Lung (tissue), 10 donors: ENCODE measurements at regions not wholly inside any gene's neighbourhood (a gene's known extent, or its start where the extent isn't known, plus 50 kb on each side); places are given as distances from the start of the nearest gene placed in this dataset. TPM values are rescaled to one million over a fixed set of nuclear protein-coding genes. Genes with fewer than 3 reads are reported as not detected.
"Not testable (repeated sequence)": the region's sequence is repeated elsewhere in the genome, so short reads cannot be mapped to it uniquely, and the experiment has no call there.

Experiments used
- ATAC-seq: fragments of 200-7000 bp; cut with Tn5 transposase; one replicate; pipeline ENCODE4 v1.9.1; 2020; ENCODE audit warnings: moderate number of reproducible peaks; ENCODE audit not compliant: insufficient read depth, low FRiP score
- DNase-seq, 3 donors: peaks; one replicate each; pipeline ENCODE4 v3.0.0-alpha.2; 2013 to 2017
- H3K27ac ChIP-seq, 2 donors: one replicate each; pipeline ENCODE4 v1.5.1; 2013; ENCODE audit warnings: mild to moderate bottlenecking in 2 of 2, moderate library complexity in 2 of 2, control low read depth in 1 of 2, inconsistent platforms in 1 of 2, low read depth in 1 of 2, low read length in 1 of 2
- H3K27me3 ChIP-seq, 3 donors: one replicate each; pipeline ENCODE4 v1.5.1; 2013; ENCODE audit warnings: low read length in 2 of 3; ENCODE audit not compliant: control insufficient read depth in 3 of 3, insufficient read depth in 3 of 3
- H3K36me3 ChIP-seq, 4 donors: one replicate each; pipeline ENCODE4 v1.5.1; 2013; ENCODE audit warnings: low read length in 4 of 4, mild to moderate bottlenecking in 1 of 4, moderate library complexity in 1 of 4; ENCODE audit not compliant: control insufficient read depth in 4 of 4, insufficient read depth in 4 of 4
- H3K4me1 ChIP-seq, 5 donors: one replicate each; pipeline ENCODE4 v1.5.1; 2013; ENCODE audit warnings: low read length in 5 of 5, mild to moderate bottlenecking in 2 of 5, moderate library complexity in 1 of 5; ENCODE audit not compliant: control insufficient read depth in 5 of 5, insufficient read depth in 5 of 5
- H3K4me3 ChIP-seq: one replicate; pipeline ENCODE4 v1.5.1; 2013; ENCODE audit warnings: mild to moderate bottlenecking, control low read depth, moderate library complexity
- H3K9ac ChIP-seq, 2 donors: one replicate each; pipeline ENCODE4 v1.5.1; 2013; ENCODE audit warnings: low read length in 2 of 2, control low read depth in 1 of 2; ENCODE audit not compliant: insufficient read depth in 1 of 2
- H3K9me3 ChIP-seq, 4 donors: one replicate each; pipeline ENCODE4 v1.5.1; 2013; ENCODE audit warnings: low read length in 3 of 4, mild to moderate bottlenecking in 1 of 4, moderate library complexity in 1 of 4; ENCODE audit not compliant: control insufficient read depth in 4 of 4, insufficient read depth in 3 of 4
- WGBS, 2 donors: extraction: QIAGEN DNeasy Blood & Tissue Kit; methylation state at CpG; one replicate each; pipeline ENCODE4 v1.1.7; 2013; 5-methylcytosine and 5-hydroxymethylcytosine counted together
- small RNA-seq: library from RNA; depleted of rRNA; stranded (forward); fragments of <200 nt; gene quantifications from one replicate; pipeline ENCODE3, GENCODE V24; 2014; ENCODE audit warnings: low replicate concordance
- donor health status: Bipolar disorder and iron deficiency.
- donor health status: healthy.
- donor health status: DM: yes; HTN: yes; CAD: no.

GRCh38 chr2:110264804-110265203 lies 52.5 kb upstream of the MTLN start:
- not testable (repeated sequence) for H3K4me1 ChIP-seq, H3K4me3 ChIP-seq, DNase-seq, H3K27me3 ChIP-seq, H3K36me3 ChIP-seq, H3K9ac ChIP-seq, H3K27ac ChIP-seq, H3K9me3 ChIP-seq, ATAC-seq
- WGBS, 2 donors: no CpG with 5 or more reads among the region's 1 CpG

- H3K4me3 ChIP-seq, ATAC-seq, H3K9ac ChIP-seq, H3K27me3 ChIP-seq, H3K36me3 ChIP-seq, H3K4me1 ChIP-seq, H3K9me3 ChIP-seq, DNase-seq, H3K27ac ChIP-seq: not testable (repeated sequence)
- no CpG with 5 or more reads among the region's 3 CpGs for WGBS, 2 donors
Observed at GRCh38 chr2:110264076-110264681, 51.8 kb upstream of the MTLN start.

GRCh38 chr2:110263462-110263861 lies 51.1 kb upstream of the MTLN start:
- H3K36me3 ChIP-seq, DNase-seq, H3K27me3 ChIP-seq, H3K9me3 ChIP-seq, ATAC-seq, H3K9ac ChIP-seq, H3K4me1 ChIP-seq, H3K4me3 ChIP-seq, H3K27ac ChIP-seq: not testable (repeated sequence)
- WGBS, 2 donors: 90 to 92% methylated on average over 1 of the region's 2 CpGs

Small RNA genes in the stretch of these regions (small RNA-seq; reads per million reads assigned to genes)
- gene MIR4436B2: not detected
